Skeletal muscle satellite cell (primary cell): ENCODE measurements at regions not wholly inside any gene's neighbourhood (a gene's known extent, or its start where the extent isn't known, plus 50 kb on each side); places are given as distances from the start of the nearest gene placed in this dataset.
"Not testable (repeated sequence)": the region's sequence is repeated elsewhere in the genome, so short reads cannot be mapped to it uniquely, and the experiment has no call there.

Source experiments
- H3K27me3 ChIP-seq: 2 replicates; pipeline ENCODE4 v1.7.0; 2013; ENCODE audit warnings: low read length; ENCODE audit not compliant: control insufficient read depth, insufficient read depth
- H3K36me3 ChIP-seq: 2 replicates; pipeline ENCODE4 v1.7.0; 2013; ENCODE audit warnings: mild to moderate bottlenecking, control low read depth, low read length; ENCODE audit not compliant: insufficient read depth
- H3K4me1 ChIP-seq: 2 replicates; pipeline ENCODE4 v1.7.0; 2013; ENCODE audit warnings: low read length; ENCODE audit not compliant: control insufficient read depth, insufficient read depth
- H3K4me2 ChIP-seq: 2 replicates; pipeline ENCODE4 v1.7.0; 2013; ENCODE audit warnings: mild to moderate bottlenecking, low read length
- H3K4me3 ChIP-seq: 2 replicates; pipeline ENCODE4 v1.7.0; 2013; ENCODE audit warnings: low read length
- H3K9ac ChIP-seq: 2 replicates; pipeline ENCODE4 v1.7.0; 2013; ENCODE audit warnings: mild to moderate bottlenecking, low read depth, low read length, moderate library complexity
- H3K9me3 ChIP-seq: replicated peaks from 2 replicates; pipeline ENCODE4 v1.7.0; 2013; ENCODE audit warnings: mild to moderate bottlenecking, control low read depth, low read length

GRCh38 chr1:157431751-157432150 is 120.6 kb downstream of the FCRL5 start:
- Histone ChIP-seq H3K36me3 (no peaks in the 10 kb centered on the region), H3K27me3 (no peaks in the 10 kb centered on the region), H3K9me3 (no peaks in the 10 kb centered on the region), H3K9ac (no peak overlapping the region), H3K4me2 (no peak overlapping the region), H3K4me3 (no peak overlapping the region), H3K4me1 (peaks cover 18% of the 10 kb centered on the region)

GRCh38 chr1:157429601-157430240 is 122.6 kb downstream of the FCRL5 start:
- H3K4me1 ChIP-seq, result peaks cover 18% of the 10 kb centered on the region
- H3K9me3 ChIP-seq, result no peaks in the 10 kb centered on the region
- no peak overlapping the region for H3K4me2 ChIP-seq
- no peak overlapping the region for H3K9ac ChIP-seq
- no peaks in the 10 kb centered on the region for H3K36me3 ChIP-seq
- no peak overlapping the region for H3K4me3 ChIP-seq
- no peaks in the 10 kb centered on the region for H3K27me3 ChIP-seq

GRCh38 chr1:157423764-157424163 is 128.6 kb downstream of the FCRL5 start:
- not testable (repeated sequence) for H3K4me3 ChIP-seq, H3K36me3 ChIP-seq, H3K27me3 ChIP-seq, H3K4me2 ChIP-seq, H3K9ac ChIP-seq, H3K9me3 ChIP-seq, H3K4me1 ChIP-seq

GRCh38 chr1:157419845-157420542 is 132.3 kb downstream of the FCRL5 start:
- Histone ChIP-seq H3K9ac (no peak overlapping the region), H3K27me3 (peaks cover 16% of the 10 kb centered on the region), H3K36me3 (no peaks in the 10 kb centered on the region), H3K9me3 (no peaks in the 10 kb centered on the region), H3K4me1 (no peaks in the 10 kb centered on the region), H3K4me3 (no peak overlapping the region), H3K4me2 (no peak overlapping the region)

- H3K4me1 ChIP-seq, result no peaks in the 10 kb centered on the region
- H3K4me2 ChIP-seq, result no peak overlapping the region
- H3K9me3 ChIP-seq, result no peaks in the 10 kb centered on the region
- H3K27me3 ChIP-seq, result peaks cover 19% of the 10 kb centered on the region
- no peak overlapping the region for H3K9ac ChIP-seq
- H3K36me3 ChIP-seq, result no peaks in the 10 kb centered on the region
- H3K4me3 ChIP-seq, result no peak overlapping the region
Measured at GRCh38 chr1:157418659-157419058, 133.7 kb downstream of the FCRL5 start.

- H3K9ac ChIP-seq, result no peak overlapping the region
- H3K9me3 ChIP-seq, result no peaks in the 10 kb centered on the region
- no peaks in the 10 kb centered on the region for H3K4me1 ChIP-seq
- H3K4me3 ChIP-seq, result no peak overlapping the region
- peaks cover 19% of the 10 kb centered on the region for H3K27me3 ChIP-seq
- no peak overlapping the region for H3K4me2 ChIP-seq
- H3K36me3 ChIP-seq, result no peaks in the 10 kb centered on the region
Measured at GRCh38 chr1:157418231-157418630, 134.1 kb downstream of the FCRL5 start.

GRCh38 chr1:157415661-157416060 is 136.7 kb downstream of the FCRL5 start:
- no peak overlapping the region for H3K9ac ChIP-seq
- no peaks in the 10 kb centered on the region for H3K4me1 ChIP-seq
- no peaks in the 10 kb centered on the region for H3K9me3 ChIP-seq
- H3K4me2 ChIP-seq, result no peak overlapping the region
- no peak overlapping the region for H3K4me3 ChIP-seq
- no peaks in the 10 kb centered on the region for H3K36me3 ChIP-seq
- peaks cover 19% of the 10 kb centered on the region for H3K27me3 ChIP-seq

- peaks cover 8% of the 10 kb centered on the region for H3K27me3 ChIP-seq
Measured at GRCh38 chr1:157412308-157412707, 140.0 kb downstream of the FCRL5 start.

GRCh38 chr1:157411769-157412168 is 140.5 kb downstream of the FCRL5 start:
- Histone ChIP-seq H3K4me3 (no peak overlapping the region), H3K9ac (no peak overlapping the region), H3K36me3 (no peaks in the 10 kb centered on the region), H3K4me1 (no peaks in the 10 kb centered on the region), H3K4me2 (no peak overlapping the region), H3K9me3 (no peaks in the 10 kb centered on the region), H3K27me3 (peaks cover 7% of the 10 kb centered on the region)

More at GRCh38 chr1:157412308-157412707, 140.0 kb downstream of the FCRL5 start:
- H3K4me2 ChIP-seq, result no peak overlapping the region
- no peak overlapping the region for H3K9ac ChIP-seq
- H3K36me3 ChIP-seq, result no peaks in the 10 kb centered on the region
- H3K4me1 ChIP-seq, result no peaks in the 10 kb centered on the region
- no peak overlapping the region for H3K4me3 ChIP-seq
- H3K9me3 ChIP-seq, result no peaks in the 10 kb centered on the region

GRCh38 chr1:157411064-157411463 is 141.3 kb downstream of the FCRL5 start:
- Histone ChIP-seq H3K4me1 (no peaks in the 10 kb centered on the region), H3K36me3 (no peaks in the 10 kb centered on the region), H3K9ac (no peak overlapping the region), H3K27me3 (peaks cover 7% of the 10 kb centered on the region), H3K9me3 (no peaks in the 10 kb centered on the region), H3K4me3 (no peak overlapping the region), H3K4me2 (no peak overlapping the region)

GRCh38 chr1:157410457-157410856 is 141.9 kb downstream of the FCRL5 start:
- Histone ChIP-seq H3K4me1 (no peaks in the 10 kb centered on the region), H3K36me3 (no peaks in the 10 kb centered on the region), H3K27me3 (peaks cover 7% of the 10 kb centered on the region), H3K4me3 (no peak overlapping the region), H3K9me3 (no peaks in the 10 kb centered on the region), H3K4me2 (no peak overlapping the region), H3K9ac (no peak overlapping the region)

GRCh38 chr1:157409927-157410326 is 142.4 kb downstream of the FCRL5 start:
- Histone ChIP-seq H3K9ac (no peak overlapping the region), H3K9me3 (no peaks in the 10 kb centered on the region), H3K4me3 (no peak overlapping the region), H3K4me2 (no peak overlapping the region), H3K27me3 (peaks cover 6% of the 10 kb centered on the region), H3K36me3 (no peaks in the 10 kb centered on the region), H3K4me1 (no peaks in the 10 kb centered on the region)
